GM19467 (cell line): ENCODE measurements at regions not wholly inside any gene's neighbourhood (a gene's known extent, or its start where the extent isn't known, plus 50 kb on each side); places are given as distances from the start of the nearest gene placed in this dataset.

ENCODE experiments used
- ATAC-seq: cut with Tn5 transposase; IDR thresholded peaks from one replicate; pipeline ENCODE4 v1.9.1; 2021; ENCODE audit warnings: mild to moderate bottlenecking, moderate library complexity; ENCODE audit not compliant: unreplicated experiment

GRCh38 chr5:10173716-10174115 lies 76.0 kb downstream of the ATPSCKMT start:
- no peak for ATAC-seq

- ATAC-seq = no peak
Observed at GRCh38 chr5:10172247-10172646, 77.4 kb downstream of the ATPSCKMT start.

DNA sequence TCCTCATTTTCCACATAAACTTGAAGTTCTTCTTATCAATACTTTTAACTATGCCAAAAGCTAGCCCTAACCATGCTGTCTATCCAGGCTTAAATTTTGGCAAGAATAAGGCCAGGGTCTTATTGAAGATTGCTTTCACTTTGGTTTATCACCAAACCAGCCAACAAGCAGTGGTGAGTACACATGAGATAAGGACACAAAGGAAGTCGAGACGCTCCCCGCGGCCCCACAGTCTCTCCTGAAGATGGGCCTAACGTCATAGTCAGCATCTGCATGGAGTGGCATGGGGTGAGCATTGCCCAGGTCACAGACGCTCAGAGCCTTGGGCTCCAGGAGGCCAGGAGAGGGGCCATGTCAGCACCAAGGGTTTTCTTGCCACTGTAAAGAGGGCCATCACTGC lies 80.3 kb downstream of the ATPSCKMT start:
- no peak for ATAC-seq

DNA sequence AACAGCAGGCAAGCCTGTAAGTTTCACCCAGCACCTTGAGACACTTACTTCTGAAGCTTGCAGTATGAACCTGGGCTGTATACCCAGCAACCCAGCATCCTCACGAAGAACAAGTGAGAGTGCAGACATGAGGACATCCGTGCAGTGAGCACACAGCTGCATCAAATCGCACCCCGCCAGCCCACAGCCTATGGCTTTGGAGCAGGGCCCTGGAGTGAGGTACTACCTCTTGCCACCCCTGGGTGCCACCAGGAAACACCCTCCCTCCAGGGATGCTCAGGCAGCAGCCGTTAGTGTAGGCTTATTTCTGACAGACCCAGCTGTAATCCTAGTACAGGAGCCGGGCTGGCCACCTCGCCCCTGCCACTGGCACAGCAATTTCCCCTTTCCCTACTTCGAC lies 81.4 kb downstream of the ATPSCKMT start:
- ATAC-seq = no peak

DNA sequence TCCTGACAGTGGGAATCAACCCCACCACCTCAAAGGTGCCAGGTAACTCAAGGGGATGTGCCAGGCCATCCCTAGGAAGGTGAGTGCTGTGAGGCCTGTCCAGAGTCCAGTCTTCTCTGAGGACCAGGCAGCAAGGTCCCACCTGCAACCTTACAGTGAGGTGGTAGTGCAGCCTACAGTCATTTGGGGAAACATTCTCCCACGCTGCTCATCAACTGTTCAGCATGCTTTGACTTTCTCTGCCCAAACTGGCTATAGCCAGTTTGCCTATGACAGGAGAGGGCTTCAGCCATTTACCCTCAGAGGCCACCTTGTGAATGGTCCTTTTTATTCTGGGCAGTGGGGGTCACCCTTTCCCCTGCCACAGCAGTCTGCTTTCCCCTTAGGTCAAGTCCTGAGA lies 81.9 kb downstream of the ATPSCKMT start:
- no peak for ATAC-seq

- ATAC-seq = no peak
Observed at GRCh38 chr5:10166392-10166791, 83.3 kb downstream of the ATPSCKMT start.

DNA sequence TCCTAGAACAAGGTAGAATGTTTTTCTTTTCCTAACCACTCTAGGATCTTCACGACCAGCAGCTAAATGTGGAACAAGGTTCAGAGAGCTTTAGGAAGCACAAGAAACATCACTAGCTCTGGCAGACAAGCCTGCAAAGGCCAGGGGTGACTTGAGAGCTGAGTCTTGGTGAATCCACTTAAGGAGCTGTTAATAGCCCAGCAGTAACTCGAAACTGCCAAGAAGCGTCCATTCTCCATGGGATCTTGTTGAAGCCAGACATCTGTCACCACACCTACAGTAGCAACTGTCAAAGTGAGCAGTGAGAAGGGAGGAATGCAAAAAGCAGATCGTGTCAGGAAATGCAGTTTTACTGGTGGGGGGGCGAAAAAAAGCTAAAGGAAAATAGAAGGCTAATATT lies 87.2 kb downstream of the ATPSCKMT start:
- ATAC-seq = no peak

DNA sequence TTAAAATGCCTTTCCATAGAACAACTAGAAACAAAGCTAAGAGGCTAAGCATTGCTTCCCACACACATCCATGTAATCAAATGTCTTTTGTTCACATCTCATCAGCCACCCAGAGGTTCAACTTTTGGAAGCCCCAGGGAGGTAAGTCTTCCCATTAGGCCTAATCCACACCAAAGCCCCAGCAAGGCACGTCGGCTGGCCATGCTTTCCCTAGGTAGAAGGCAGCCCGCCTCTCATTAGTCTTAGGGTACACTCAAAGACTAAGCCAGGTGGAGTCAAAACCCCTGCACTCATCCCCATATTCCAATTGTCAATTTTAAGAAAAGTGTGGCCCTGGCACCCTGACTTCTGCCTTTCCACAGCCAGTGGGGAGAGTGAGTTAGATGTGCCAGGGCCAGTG lies 87.9 kb downstream of the ATPSCKMT start:
- no peak for ATAC-seq

DNA sequence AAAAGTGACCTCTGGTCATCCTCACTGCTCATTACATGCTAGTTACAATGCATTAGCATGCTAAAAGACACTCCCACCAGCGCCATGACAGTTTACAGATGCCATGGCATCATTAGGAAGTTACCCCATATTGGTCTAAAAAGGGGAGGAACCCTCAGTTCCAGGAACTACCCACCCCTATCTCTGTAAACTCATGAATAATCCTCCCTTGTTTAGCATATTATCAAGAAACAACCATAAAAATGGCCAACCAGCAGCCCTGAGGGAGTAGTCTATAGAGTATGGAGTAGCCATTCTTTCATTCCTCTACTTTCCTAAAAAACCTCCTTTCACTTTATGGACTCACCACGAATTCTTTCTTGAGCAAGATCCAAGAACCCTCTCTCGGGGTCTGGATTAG lies 89.4 kb downstream of the ATPSCKMT start:
- ATAC-seq = no peak

GRCh38 chr5:10158886-10159285 lies 90.8 kb downstream of the ATPSCKMT start:
- ATAC-seq = no peak

- ATAC-seq = no peak
Observed at GRCh38 chr5:10157085-10157669, 92.5 kb downstream of the ATPSCKMT start.

DNA sequence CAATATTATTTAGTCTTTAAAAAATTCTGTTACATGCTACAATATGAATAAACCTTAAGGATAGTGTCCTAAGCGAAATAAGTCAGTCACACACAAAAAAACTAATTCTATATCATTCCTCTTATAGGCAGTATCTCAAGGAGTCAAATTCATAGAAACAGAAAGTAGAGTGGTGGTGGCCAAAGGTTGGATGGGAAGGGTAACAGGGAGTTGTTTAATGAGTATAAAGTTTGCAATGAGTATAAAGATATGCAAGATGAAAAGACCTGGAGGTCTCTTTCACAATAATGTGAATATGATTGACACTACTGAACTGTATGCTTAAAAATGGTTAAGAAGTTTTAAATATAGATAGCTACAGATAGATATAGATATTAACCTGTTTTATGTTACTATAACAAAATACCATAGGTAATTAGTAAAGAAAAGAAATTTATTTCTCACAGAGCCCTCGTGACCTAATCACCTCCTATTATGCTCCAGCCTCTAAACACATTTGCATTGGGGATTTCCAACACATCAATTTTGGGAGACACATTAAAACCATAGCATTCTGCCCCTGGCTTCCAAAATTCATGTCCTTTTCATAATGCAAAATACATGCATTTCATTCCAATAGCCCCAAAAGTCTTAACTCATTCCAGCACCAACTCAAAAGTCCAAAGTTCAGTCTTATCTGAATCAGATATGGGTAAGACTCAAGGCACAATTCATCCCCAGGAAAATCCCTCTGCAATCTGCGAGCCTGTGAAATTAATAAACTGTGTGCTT lies 93.6 kb downstream of the ATPSCKMT start:
- ATAC-seq = no peak

DNA sequence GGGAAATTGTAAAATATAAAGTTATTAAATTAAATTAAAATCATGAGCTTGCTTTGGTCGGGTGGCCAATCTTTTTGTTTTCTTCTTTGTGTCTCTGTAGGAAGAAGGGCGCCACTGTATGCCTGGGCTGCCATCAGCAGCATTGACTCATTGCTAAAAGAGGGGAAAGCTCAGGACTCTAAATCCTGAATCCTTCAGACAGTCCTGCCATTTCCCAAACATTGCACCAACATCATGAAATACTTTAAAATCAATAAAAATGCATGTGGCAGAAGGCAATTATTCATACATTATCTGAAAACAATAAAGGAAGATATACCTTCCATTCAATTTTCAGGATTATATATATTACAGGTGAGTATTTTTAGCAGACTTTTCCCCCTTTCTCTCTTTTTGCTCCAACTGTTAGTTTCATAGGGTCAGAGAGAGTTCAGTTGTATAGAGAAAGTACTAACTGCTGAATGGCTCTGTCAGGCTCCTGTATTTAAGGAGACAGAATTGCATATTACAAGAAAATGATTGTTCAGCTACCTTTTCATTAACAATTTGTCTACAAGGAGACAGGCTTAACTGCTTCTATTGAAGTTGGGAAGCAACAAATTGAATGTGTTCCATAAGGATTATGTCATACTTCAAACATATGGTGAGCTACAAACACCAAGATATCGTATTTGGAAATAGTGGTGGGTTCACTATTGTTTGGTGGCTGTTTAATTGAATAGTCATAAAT lies 95.7 kb downstream of the ATPSCKMT start:
- ATAC-seq = no peak

DNA sequence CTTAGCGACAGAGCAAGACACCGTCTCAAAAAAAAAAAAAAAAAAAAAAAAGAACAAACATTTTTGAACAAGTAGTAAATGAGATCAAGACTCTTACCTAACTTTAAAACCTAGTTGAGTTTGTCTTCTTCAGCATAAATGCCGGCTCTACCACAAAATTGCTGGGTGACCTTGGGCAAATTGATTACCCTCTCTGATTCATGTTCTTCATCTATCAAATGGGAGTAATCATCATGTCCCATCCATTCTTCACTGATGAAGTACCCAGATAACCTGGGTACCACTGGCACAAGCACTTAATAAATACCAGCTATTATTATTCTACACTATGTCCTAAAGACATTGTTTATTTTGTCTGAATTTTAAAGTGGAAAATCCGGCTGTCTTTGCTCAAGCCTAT lies 96.3 kb downstream of the ATPSCKMT start:
- no peak for ATAC-seq

DNA sequence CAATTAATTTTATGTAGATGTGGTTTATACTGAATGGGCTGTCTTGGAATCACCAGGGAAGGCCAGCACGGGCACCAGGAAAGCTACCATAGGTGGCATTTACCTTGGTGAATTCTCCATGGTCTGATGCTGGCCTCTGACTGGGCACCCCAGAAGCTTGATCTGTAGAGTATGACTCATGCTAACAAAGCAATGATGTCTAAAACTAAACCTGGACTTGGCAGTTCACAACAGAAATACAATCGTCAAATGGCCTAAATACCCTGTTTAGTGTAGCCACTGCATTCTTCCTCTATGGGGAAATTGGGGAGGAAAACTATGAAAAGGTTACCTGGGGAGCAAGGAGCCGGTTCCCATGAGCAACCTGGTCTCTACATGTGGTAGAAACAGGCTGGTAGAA lies 98.0 kb downstream of the ATPSCKMT start:
- ATAC-seq = no peak

- ATAC-seq = no peak
Observed at GRCh38 chr5:10149911-10150310, 99.8 kb downstream of the ATPSCKMT start.

GRCh38 chr5:10145923-10146401 lies 103.7 kb downstream of the ATPSCKMT start:
- ATAC-seq = no peak

DNA sequence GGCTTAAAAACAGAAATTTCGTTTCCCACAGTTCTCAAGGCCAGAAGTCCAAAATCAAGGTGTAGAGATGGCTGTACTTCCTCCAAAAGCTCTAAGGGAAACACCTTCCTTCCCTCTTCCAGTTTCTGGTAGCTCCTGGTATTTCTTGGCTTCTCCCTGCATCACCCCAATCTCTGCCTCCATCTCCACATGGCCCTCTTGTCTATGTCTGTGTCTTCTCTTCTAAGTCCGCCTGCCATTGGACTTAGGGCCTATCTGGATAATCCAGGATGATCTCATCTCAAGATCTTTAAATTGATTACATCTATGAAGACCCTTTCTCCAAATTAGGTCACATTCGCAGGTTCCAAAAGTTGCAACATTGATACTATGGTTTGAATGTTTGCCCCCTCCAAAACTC lies 105.6 kb downstream of the ATPSCKMT start:
- no peak for ATAC-seq

DNA sequence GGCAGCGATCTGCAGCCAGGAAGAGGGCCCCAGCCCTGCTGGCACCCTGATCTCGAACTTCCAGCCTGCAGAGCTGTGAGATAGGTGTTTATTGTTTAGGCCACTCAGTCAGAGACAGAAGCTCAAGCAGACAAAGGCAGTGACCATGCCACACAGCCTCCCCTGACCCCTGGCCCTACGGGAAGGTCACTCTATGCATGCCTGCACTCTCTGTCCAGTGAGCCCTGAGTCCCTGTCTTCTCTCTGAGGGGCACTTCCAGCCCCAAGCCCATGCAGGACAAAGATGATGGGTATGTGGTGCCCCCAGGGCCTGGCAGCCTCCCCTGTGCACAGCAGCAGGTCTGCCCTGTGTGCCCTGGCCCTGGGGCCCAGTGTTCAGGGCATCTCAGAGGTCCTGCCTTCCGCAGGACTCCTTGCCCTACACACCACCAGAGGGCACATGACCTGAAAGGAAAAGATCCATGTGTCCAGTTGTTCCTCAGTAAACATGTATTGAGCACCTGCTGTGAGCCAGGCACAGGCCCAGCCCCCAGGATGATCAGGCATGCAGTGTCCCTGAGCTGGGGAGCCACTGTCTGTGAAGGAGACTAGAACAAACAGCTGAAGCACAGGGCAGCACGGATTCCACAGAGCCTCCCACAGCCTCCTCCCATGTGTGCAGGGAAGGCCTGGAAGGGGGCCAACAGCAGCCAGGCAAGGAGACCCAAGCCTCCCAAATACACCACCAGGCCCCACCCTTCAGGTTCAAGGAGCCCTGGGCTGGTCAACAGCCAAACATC lies 109.3 kb downstream of the ATPSCKMT start:
- no peak for ATAC-seq

- no peak for ATAC-seq
Observed at GRCh38 chr5:10138395-10139057, 111.2 kb downstream of the ATPSCKMT start.

- no peak for ATAC-seq
Observed at GRCh38 chr5:10133830-10134229, 115.9 kb downstream of the ATPSCKMT start.
